GM21825 (cell line): ENCODE measurements at regions not wholly inside any gene's neighbourhood (a gene's known extent, or its start where the extent isn't known, plus 50 kb on each side); places are given as distances from the start of the nearest gene placed in this dataset.

ENCODE experiments used
- ATAC-seq: cut with Tn5 transposase; IDR thresholded peaks from one replicate; pipeline ENCODE4 v1.9.1; 2021; ENCODE audit warnings: mild to moderate bottlenecking, moderate library complexity; ENCODE audit not compliant: unreplicated experiment

DNA sequence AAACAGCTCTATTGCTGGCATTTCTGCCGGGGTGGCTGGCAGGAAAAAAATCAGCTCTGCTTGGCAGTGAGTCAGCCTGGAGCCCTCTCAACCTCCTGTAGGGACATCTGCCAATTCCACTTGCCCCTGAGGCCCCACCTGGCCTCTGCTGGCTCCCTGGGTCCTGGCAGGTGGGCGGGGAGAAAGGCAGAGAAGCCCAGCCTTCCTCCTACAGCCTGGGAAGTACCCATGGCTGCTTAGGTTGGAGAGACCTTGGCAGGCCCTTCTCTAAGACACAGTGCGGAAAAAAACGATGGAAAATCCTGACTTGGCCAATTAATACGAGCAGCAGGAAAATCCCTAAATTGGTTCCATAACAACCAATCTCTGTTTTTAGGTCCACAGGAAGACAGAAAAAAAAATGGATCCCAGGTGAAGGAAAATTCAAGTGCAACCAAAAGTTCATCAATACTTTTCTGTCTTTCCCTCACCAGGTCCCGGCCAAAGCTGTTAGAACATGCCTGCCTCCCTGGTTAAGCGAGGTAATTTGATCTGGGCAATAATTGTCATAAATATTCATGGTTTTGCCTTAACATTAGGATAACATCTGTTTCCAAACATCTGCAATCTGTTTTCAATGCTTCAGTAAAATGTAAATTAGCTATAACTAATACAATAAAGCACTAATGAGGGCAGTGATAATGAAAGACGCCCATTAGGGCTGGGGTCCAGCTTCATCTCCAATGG is 245.9 kb downstream of the TFCP2L1 start:
- no peak for ATAC-seq

GRCh38 chr2:121039679-121040078 is 245.3 kb downstream of the TFCP2L1 start:
- ATAC-seq, result no peak

DNA sequence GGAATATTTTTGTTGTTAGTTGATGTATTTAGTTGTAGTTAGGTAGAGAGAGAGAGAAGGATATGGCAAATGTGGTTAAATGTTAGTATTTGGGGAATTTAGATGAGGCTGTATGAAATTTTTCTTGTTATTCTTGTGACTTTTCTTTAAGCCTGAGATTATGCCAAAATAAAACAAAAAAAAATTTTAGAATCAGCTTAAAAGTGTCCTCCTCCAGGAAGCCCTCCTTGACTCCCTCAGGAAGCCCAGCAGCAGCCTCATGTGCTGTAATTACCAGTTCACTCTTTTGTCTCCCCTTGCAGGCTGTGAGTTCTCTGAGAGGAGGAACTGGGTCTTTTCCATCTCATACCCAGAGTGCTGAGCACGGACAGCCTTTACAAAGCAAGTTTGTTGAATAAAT is 243.5 kb downstream of the TFCP2L1 start:
- no peak for ATAC-seq

DNA sequence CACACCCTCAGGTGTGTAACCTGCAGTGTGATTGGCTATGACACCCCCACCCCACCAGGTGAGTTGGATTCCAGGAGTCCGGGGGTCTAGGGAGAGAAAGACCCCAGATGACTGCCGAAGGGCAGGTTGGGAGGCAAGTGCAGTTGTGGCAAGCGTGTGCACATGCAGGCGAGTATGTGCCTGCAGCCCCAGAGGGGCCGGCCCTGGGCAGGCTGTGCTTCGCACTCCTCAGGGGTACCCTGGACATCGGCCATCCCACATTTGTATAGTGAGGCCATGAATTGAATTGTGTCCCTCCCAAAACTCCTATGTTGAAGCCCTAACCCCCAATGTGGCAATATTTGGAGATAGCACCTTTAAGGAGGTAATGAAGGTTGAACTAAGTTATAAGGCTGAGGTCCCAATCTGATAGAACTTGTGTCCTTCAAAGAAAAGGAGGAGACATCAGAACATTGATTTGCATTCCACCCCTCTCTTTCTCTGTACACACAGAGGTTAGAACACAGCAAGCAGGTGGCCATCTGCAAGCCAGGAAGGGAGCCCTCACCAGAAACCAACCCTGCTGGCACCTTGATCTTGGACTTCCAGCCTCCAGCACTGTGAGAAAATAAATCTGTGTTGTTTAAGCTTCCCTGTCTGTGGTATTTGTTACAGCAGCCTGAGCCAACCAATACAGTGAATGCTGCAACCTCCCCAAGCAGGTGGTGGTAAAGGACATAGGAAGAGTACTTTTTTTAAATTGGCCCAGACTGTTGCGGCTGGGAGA is 241.8 kb downstream of the TFCP2L1 start:
- ATAC-seq, result no peak

DNA sequence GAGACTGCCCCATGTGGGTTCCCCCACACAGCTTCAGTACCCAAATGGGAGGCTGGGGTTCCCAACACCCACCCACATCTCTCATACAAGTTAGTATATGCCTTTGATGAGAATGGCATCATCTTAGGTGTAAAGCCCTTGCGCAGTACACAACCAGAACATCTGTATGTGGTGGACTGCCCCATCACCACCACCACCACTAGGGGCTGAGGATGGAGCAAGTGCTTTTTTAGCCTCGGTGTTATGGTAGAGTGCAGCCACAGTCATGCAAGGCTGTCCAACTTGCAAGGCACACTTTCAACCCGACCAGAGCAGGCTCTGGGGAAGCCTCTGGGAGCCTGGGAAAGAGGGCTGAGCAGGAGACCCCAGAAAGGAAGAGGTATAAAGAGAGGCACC is 241.2 kb downstream of the TFCP2L1 start:
- ATAC-seq, result no peak

- ATAC-seq, result no peak
Observed at GRCh38 chr2:121044412-121044811, 240.6 kb downstream of the TFCP2L1 start.

- no peak for ATAC-seq
Observed at GRCh38 chr2:121045245-121045644, 239.8 kb downstream of the TFCP2L1 start.

GRCh38 chr2:121046335-121046734 is 238.7 kb downstream of the TFCP2L1 start:
- no peak for ATAC-seq

DNA sequence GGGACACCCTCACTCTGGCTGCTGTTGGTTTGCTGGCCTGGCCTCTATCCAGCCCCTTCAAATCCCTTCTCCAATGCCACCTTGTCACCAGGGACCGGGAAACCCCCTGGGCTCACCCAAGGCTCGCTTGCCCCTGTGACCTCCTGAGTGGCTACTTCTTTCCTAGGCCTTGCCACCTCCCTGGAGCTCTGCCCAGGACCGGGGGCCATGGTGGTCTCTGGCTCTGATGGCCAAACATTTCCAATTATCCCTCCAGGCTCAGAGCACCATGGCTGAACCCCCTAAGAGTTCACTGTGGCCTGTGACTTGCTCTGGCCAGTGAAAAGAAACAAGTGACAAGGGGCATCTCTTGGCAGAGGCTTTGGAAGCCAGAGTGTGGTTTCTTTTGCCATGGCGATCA is 237.6 kb downstream of the TFCP2L1 start:
- ATAC-seq, result no peak

GRCh38 chr2:121049131-121049530 is 235.9 kb downstream of the TFCP2L1 start:
- ATAC-seq, result no peak

DNA sequence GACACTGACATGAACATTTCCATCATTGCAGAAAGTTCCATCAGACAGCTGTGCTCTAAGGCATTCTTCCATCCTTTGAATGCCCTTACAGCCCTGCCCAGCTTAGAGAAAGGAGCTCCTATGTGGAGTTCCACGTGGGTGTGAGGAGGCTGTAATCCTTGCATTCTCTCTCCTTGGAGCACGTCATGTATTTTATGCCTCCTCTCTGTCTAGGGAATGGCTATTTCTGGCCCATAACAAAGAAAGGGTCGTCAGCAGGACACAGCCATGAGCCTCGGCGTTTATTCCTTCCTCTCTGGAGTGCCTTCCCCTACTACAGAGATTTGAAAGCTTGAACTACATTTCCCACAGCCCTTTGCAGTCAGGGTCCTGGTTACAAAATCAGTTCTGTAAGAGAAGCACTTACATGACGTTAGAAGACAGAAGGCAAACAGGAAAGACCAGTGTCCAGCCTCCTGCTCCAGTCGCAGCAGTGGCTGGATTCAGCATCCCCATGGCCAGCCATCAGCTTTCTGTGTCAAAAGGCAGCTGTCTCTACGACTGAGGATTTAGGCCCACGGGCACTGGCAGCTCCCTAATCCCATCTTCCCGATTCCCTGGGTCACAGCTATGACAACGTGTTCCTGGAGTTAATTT is 234.9 kb downstream of the TFCP2L1 start:
- no peak for ATAC-seq

DNA sequence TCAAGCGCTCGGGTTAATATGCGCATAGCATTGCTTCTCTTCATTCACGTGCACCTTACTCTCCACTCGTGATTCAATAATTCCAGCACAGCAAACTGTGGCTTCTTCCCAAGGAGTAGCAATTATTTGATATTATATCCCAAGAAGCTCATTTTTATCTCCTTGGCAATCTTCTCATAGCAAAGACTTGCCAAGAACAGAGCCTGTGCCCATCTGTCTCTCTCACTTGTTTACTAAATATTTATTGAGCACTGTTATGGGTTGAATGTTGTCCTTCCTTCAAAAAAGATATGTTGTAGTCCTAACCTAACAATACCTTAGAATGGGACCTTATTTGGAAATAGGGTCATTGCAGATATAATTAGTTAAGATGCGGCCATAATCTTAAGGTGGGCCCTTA is 233.7 kb downstream of the TFCP2L1 start:
- no peak for ATAC-seq

GRCh38 chr2:121052023-121052422 is 233.0 kb downstream of the TFCP2L1 start:
- no peak for ATAC-seq

GRCh38 chr2:121052521-121052920 is 232.5 kb downstream of the TFCP2L1 start:
- no peak for ATAC-seq

GRCh38 chr2:121055088-121055487 is 229.9 kb downstream of the TFCP2L1 start:
- no peak for ATAC-seq

- ATAC-seq, result no peak
Observed at GRCh38 chr2:121055501-121055900, 229.5 kb downstream of the TFCP2L1 start.

GRCh38 chr2:121058852-121059558 is 226.0 kb downstream of the TFCP2L1 start:
- no peak for ATAC-seq

- no peak for ATAC-seq
Observed at GRCh38 chr2:121059651-121060649, 225.1 kb downstream of the TFCP2L1 start.

DNA sequence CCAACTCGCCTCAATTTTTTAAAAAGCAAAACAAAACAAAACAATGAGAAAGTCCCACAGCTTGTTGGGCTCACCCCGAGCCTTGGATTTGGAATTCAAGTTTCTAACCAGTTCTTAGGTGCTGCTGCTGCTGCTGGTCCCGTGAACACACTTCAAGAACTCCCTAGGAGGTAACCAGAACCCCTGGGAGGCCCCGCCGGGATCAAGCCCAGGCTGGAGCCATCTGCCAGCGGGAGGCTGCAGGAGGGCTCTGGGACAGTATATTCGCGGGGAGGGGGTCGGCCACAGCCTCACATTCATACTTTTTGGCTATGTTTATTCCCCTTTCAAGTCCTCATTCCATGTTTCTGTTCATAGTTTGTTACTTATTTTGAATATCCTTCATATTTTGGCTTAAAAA is 223.4 kb downstream of the TFCP2L1 start:
- no peak for ATAC-seq

- ATAC-seq, result no peak
Observed at GRCh38 chr2:121063471-121063870, 221.5 kb downstream of the TFCP2L1 start.
